ENCODE measurements at regions not wholly inside any gene's neighbourhood (a gene's known extent, or its start where the extent isn't known, plus 50 kb on each side); places are given as distances from the start of the nearest gene placed in this dataset.
"Not testable (repeated sequence)": the region's sequence is repeated elsewhere in the genome, so short reads cannot be mapped to it uniquely, and the experiment has no call there.

- DNase-seq (ENCODE audit: low read depth): no peak
Measured at GRCh38 chr12:58419196-58419760, 477.9 kb downstream of the ATP23 start.

- DNase-seq (ENCODE audit: low read depth): peak; percentile 47
Measured at GRCh38 chr12:58419905-58420304, 478.5 kb downstream of the ATP23 start.

- DNase-seq (ENCODE audit: low read depth): peak; percentile 97
Measured at GRCh38 chr12:58420503-58420902, 479.1 kb downstream of the ATP23 start.

GRCh38 chr12:58421990-58422389, 480.6 kb downstream of the ATP23 start:
- DNase-seq (ENCODE audit: low read depth): no peak

DNA sequence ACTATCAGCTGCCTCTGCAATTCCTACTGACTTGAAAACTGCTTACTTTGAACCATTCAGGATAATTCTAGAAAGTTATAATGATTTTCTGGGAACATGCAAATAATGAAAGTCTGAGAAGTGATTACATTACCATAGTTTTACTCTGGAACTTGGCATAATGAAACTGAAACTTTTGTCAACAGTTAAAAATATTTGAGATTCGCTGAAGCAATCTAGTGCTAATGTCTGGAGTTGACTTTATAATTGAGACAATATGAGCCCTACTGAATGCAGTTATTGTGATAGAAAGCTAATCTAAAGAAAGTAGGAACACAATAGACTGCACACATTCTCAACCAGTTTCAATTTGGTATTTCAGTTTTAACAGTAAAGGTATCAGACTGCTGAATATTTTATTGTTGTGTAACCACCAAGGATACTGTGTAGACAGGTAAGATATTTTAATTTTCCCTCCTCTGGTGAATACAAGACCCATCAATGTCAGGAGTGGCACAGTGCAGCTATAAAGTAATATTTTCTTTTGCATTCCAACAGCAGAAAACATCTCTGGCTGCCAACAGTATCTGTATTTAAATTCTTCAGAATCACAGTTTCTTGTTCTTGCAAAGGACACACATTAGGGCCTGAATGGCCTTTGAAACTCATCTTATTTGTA, 483.5 kb downstream of the ATP23 start:
- peak; percentile 27 for DNase-seq (ENCODE audit: low read depth)

DNA sequence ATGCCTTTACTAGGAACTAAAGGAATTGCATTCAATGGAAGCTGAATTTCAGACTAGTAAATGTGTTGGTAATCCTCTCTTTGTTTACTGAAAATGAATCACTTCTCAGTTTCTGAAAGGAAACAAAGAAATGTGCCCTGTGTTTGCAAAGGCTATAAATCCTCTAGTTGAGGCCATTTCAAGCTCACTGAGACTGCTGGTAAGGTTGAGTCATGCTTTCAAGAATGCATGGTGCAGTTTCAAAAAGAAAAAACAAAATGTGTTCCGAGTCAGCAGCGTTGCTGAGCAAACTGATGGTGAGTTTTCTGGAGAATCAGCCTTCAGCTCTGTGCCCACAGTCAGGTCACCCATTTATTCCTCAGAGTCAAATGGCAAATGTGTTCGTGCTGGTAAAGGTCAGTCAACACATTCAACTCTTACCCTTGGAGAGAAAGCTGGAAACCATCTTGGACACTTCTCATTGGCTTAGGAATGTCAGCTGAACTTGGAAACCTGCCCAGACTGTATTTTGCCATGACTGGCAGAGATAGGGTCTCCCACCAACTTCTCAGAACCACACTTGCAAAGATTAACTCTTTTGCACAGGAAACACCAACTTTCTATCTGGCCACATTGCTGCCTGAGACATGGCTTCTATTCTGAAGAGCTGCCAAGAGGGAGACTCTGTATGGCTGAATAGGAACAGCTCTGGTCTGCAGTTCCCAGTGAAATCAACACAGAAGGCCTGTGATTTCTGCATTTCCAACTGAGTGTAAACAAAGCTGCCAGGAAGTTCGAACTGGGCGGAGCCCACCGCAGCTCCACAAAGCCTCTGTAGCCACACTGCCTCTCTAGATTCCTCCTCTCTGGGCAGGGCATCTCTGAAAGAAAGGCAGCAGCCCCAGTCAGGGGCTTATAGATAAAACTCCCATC, 484.4 kb downstream of the ATP23 start:
- DNase-seq (ENCODE audit: low read depth): peak; percentile 97

DNA sequence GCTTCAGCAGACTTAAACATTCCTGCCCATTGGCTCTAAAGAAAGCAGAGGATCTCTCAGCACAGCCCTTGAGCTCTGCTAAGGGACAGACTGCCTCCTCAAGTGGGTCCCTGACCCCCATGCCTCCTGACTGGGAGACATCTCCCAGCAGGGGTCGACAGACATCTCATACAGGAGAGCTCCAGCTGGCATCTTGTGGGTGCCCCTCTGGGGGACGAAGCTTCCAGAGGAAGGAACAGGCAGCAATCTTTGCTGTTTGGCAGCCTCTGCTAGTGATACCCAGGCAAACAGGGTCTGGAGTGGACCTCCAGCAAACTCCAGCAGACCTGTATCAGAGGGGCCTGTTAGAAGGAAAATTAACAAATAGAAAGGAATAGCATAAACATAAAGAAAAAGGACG, 485.1 kb downstream of the ATP23 start:
- not testable (repeated sequence) for DNase-seq (ENCODE audit: low read depth)

DNA sequence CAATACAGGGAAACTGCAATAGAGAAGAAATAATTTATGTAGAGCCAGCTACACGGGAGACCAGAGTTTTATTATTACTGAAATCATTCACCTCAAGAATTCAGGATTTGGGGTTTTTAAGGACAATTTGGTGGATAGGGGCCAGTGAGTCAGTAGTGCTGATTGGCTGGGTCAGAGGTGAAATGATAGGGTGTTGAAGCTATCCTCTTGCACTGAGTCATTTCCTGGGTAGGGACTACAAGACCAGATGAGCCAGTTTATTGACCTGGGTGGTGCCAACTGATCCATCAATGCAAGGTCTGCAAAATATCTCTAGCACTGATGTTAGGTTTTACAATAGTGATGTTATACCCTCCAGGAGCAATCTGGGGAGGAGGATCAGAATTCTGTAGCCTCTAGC, 486.3 kb downstream of the LRIG3 start:
- DNase-seq (ENCODE audit: low read depth): peak; percentile 83

- no peak for DNase-seq (ENCODE audit: low read depth)
Measured at GRCh38 chr12:58434726-58435125, 485.6 kb downstream of the LRIG3 start.

GRCh38 chr12:58435647-58436046, 484.7 kb downstream of the LRIG3 start:
- no peak for DNase-seq (ENCODE audit: low read depth)

DNA sequence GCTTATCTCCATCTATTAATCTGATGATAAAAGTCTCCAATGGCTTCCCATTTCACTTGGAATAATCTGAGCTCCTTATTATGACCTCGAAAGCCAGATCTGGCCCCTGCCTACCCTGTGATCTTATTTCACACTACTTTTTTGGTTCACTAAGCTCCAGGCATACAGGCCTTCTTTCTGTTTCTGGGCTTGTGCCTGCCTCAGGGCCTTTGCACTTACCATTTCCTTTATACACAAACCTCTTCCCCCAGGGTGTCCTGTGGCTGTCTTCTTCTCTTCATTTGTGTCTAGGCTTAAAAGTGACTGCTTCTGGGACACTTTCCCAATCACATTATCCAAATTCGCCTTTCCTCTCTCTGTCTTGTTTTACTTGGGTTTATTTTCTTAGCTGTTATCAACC, 478.8 kb downstream of the LRIG3 start:
- DNase-seq (ENCODE audit: low read depth): no peak

DNA sequence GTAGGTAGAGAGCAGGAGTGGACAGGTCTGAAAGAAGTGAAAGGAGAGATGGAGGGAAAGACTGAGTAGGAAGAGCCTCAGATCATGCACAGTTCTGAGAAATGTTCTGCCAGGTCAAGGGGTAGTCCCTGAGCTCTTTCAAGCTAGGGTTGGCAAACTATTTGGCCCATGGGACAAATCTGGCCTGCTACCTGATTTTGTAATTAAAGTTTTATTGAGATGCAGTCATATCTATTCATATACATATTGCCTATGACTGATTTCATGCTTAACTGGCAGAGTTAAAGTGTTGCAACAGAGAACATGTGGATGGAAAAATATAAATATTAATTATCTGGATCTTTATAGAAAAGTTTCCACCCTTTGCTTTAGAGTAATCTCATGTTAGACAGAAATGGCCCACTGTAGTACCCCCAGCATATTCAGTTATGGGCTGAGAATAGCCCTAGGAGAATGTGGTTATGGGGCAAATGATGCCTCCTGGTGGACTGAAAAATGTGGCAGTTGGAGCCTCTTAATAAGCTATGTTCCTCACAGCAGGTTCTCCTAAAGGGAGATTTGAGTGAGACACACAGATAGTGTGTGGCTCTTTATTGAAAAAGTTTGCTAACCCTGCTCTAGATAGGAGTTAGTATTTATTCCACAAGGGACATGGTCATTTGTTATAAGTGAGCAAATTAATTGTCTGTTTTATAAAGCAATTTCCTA, 476.9 kb downstream of the LRIG3 start:
- DNase-seq (ENCODE audit: low read depth): peak; percentile 45

DNA sequence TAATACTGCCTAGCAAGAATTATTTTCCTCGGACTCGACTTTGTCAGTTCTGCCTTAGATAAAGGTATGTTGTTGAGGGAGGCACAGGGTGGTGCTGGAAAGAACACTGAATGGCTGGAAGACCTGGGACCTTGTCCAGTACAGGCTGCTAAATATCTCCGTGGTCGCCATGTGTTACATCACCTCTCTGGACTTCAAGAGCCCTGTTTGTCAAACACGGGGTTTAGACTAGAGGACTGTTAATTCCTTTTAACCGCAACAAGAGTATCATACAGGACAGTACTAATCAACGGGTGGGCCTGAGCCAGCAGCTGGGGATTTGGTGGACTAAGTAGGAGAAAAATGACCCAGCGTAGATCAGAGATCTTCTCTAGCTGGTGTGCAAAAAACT, 476.3 kb downstream of the LRIG3 start:
- peak; percentile 66 for DNase-seq (ENCODE audit: low read depth)

GRCh38 chr12:58450868-58451482, 469.3 kb downstream of the LRIG3 start:
- DNase-seq (ENCODE audit: low read depth): no peak

- peak; percentile 56 for DNase-seq (ENCODE audit: low read depth)
Measured at GRCh38 chr12:58452546-58452945, 467.8 kb downstream of the LRIG3 start.

DNA sequence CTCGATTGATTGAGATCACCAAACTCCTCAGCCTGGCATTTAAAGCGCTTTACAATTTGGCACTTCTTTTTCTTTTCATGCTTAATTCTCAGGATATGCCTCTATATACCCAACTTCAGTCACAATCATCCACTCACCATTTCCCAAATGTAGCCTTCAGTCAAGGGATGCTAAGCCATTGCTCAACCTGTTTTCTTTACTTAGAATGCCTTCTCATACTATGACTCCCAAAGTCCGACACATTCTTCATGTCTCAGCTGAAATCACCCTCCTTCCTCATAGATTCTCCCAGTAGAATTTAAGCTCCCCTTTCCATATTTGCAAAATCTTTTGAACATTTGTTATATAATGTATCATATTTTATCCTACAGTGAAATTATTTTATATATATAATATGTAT, 467.0 kb downstream of the LRIG3 start:
- DNase-seq (ENCODE audit: low read depth): no peak

GRCh38 chr12:58455136-58455535, 465.2 kb downstream of the LRIG3 start:
- no peak for DNase-seq (ENCODE audit: low read depth)

- DNase-seq (ENCODE audit: low read depth): peak; percentile 83
Measured at GRCh38 chr12:58458102-58458501, 462.2 kb downstream of the LRIG3 start.

DNA sequence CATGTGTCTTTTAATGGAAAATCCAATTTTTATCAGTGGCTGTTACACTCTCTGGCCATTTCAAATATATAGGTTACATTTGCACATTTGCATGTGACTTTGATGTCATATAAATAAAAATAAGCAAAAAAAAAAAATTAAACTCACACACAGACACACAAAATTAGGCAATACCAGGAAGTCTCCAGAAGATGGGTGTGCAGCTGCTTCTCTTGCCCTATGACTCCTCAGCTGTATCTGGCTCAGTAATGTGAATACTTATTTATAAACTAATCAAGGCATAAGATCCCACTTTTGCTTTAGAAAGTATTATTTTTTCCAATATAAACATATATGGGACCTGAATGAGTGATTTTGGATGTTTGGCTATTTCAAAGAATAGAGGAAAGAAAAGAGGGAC, 461.1 kb downstream of the LRIG3 start:
- DNase-seq (ENCODE audit: low read depth): no peak

- peak; percentile 35 for DNase-seq (ENCODE audit: low read depth)
Measured at GRCh38 chr12:58463051-58463450, 457.3 kb downstream of the LRIG3 start.

DNA sequence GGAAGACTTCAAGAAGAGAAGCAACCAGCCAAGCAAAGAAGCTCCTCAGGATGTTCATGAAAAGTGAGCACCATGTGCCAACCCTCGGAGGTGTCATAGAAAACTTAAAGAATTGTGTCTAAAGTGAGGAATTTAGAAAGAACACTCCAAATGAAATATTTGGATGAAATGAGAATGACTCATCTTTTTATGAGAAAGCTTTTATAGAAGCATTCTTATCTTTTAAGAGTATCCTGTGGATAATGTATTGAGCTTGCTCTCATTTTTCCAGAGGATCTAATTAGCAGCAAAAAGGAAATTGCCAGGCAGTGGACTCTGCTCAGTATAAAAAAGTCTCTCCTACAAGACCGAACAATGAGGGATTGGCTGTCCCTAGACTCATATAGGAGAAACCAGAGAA, 454.9 kb downstream of the LRIG3 start:
- peak; percentile 77 for DNase-seq (ENCODE audit: low read depth)
